Astrocyte of the hippocampus (primary cell): ENCODE measurements at regions not wholly inside any gene's neighbourhood (a gene's known extent, or its start where the extent isn't known, plus 50 kb on each side); places are given as distances from the start of the nearest gene placed in this dataset.

Experiments used
- DNase-seq: peaks from one replicate; pipeline ENCODE4 v3.0.0; 2011; ENCODE audit warnings: low read depth, low spot score

- DNase-seq, result no peak
Observed at GRCh38 chrX:20522420-20522819, 255.7 kb upstream of the RPS6KA3 start.

- DNase-seq, result peak; percentile 28
Observed at GRCh38 chrX:20521222-20521621, 254.5 kb upstream of the RPS6KA3 start.

GRCh38 chrX:20519826-20520225 lies 253.1 kb upstream of the RPS6KA3 start:
- no peak for DNase-seq

GRCh38 chrX:20519146-20519545 lies 252.4 kb upstream of the RPS6KA3 start:
- no peak for DNase-seq

- DNase-seq, result peak; percentile 29
Observed at GRCh38 chrX:20517565-20517964, 250.9 kb upstream of the RPS6KA3 start.

- DNase-seq, result peak; percentile 81
Observed at GRCh38 chrX:20515841-20516461, 249.2 kb upstream of the RPS6KA3 start.

GRCh38 chrX:20514358-20514757 lies 247.6 kb upstream of the RPS6KA3 start:
- peak; percentile 74 for DNase-seq

- no peak for DNase-seq
Observed at GRCh38 chrX:20513185-20513584, 246.5 kb upstream of the RPS6KA3 start.

GRCh38 chrX:20511792-20512191 lies 245.1 kb upstream of the RPS6KA3 start:
- DNase-seq, result no peak

- DNase-seq, result no peak
Observed at GRCh38 chrX:20507901-20508620, 241.4 kb upstream of the RPS6KA3 start.

- no peak for DNase-seq
Observed at GRCh38 chrX:20506739-20507138, 240.0 kb upstream of the RPS6KA3 start.

- DNase-seq, result no peak
Observed at GRCh38 chrX:20500949-20501348, 234.2 kb upstream of the RPS6KA3 start.

GRCh38 chrX:20500171-20500865 lies 233.6 kb upstream of the RPS6KA3 start:
- no peak for DNase-seq

- DNase-seq, result no peak
Observed at GRCh38 chrX:20499763-20500162, 233.1 kb upstream of the RPS6KA3 start.

GRCh38 chrX:20498851-20499635 lies 232.3 kb upstream of the RPS6KA3 start:
- DNase-seq, result no peak

- no peak for DNase-seq
Observed at GRCh38 chrX:20495575-20495974, 228.9 kb upstream of the RPS6KA3 start.

- DNase-seq, result no peak
Observed at GRCh38 chrX:20488473-20488872, 221.8 kb upstream of the RPS6KA3 start.

- DNase-seq, result peak; percentile 17
Observed at GRCh38 chrX:20487227-20487626, 220.5 kb upstream of the RPS6KA3 start.

GRCh38 chrX:20481632-20482031 lies 214.9 kb upstream of the RPS6KA3 start:
- no peak for DNase-seq

GRCh38 chrX:20479896-20480295 lies 213.2 kb upstream of the RPS6KA3 start:
- no peak for DNase-seq

- DNase-seq, result no peak
Observed at GRCh38 chrX:20479048-20479447, 212.3 kb upstream of the RPS6KA3 start.
